DOHH2 (cell line): ENCODE measurements at regions not wholly inside any gene's neighbourhood (a gene's known extent, or its start where the extent isn't known, plus 50 kb on each side); places are given as distances from the start of the nearest gene placed in this dataset.

ENCODE experiments used
- EZH2phosphoT487 ChIP-seq: fragments of 200-600 bp; sonication (generic); IDR thresholded peaks from 2 replicates; pipeline ENCODE4 v1.6.1; 2017; ENCODE audit warnings: borderline replicate concordance, mild to moderate bottlenecking, antibody characterized with exemption, low read length, moderate library complexity, mixed read lengths
- TF ChIP-seq, protein P1 (sequence below): fragments of 200-600 bp; sonication (generic); IDR thresholded peaks from one replicate; pipeline ENCODE4 v1.5.1; 2014; ENCODE audit warnings: antibody characterized with exemption, mild to moderate bottlenecking, low read depth, low read length; ENCODE audit not compliant: poor library complexity, severe bottlenecking

DNA sequence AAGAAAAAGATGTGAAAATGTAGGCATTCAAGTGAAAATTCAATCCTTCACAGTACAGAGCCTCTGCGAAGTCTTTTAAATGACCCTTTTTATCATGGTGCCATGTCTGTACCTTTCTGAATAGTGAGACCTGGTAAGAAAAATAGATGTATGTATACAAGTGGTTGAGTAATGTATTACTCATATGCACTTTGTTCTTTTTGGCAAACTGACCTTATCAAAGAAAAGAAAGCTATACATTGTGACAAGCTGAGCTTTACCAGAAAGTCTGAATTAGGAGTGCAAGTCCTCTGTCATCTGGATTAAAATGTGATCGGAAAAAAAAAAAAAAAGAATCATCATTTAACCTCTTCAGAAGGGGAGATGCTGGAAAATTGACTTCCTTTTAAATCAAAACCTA lies 356.4 kb upstream of the CCNH start:
- TF ChIP-seq, protein P1, sequence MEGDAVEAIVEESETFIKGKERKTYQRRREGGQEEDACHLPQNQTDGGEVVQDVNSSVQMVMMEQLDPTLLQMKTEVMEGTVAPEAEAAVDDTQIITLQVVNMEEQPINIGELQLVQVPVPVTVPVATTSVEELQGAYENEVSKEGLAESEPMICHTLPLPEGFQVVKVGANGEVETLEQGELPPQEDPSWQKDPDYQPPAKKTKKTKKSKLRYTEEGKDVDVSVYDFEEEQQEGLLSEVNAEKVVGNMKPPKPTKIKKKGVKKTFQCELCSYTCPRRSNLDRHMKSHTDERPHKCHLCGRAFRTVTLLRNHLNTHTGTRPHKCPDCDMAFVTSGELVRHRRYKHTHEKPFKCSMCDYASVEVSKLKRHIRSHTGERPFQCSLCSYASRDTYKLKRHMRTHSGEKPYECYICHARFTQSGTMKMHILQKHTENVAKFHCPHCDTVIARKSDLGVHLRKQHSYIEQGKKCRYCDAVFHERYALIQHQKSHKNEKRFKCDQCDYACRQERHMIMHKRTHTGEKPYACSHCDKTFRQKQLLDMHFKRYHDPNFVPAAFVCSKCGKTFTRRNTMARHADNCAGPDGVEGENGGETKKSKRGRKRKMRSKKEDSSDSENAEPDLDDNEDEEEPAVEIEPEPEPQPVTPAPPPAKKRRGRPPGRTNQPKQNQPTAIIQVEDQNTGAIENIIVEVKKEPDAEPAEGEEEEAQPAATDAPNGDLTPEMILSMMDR, result no peak
- TF ChIP-seq EZH2phosphoT487, result no peak
